CD14-positive monocyte (primary cell): ENCODE measurements at regions not wholly inside any gene's neighbourhood (a gene's known extent, or its start where the extent isn't known, plus 50 kb on each side); places are given as distances from the start of the nearest gene placed in this dataset.

Experiments
- DNase-seq, 3 donors: peaks; one replicate each; pipeline ENCODE4 v3.0.0-alpha.2; 2011 to 2022
- H2AFZ ChIP-seq: 2 replicates; pipeline ENCODE4 v1.6.0; 2012; ENCODE audit warnings: mild to moderate bottlenecking, low read depth, low read length, inconsistent platforms; ENCODE audit not compliant: insufficient read depth, poor library complexity, severe bottlenecking
- H3K27ac ChIP-seq, 2 donors: 1 replicate in 1 of 2; 2 replicates in 1 of 2; pipeline ENCODE4 v1.5.1; 2012 to 2013; ENCODE audit warnings: low read length in 2 of 2, control low read depth in 1 of 2, inconsistent platforms in 1 of 2, low read depth in 1 of 2, mild to moderate bottlenecking in 1 of 2
- H3K27me3 ChIP-seq, 2 donors: one replicate each; pipeline versions ENCODE4 v1.6.0 to v1.6.1; 2011 to 2013; ENCODE audit warnings: low read length in 2 of 2; ENCODE audit not compliant: control insufficient read depth in 2 of 2, insufficient read depth in 2 of 2
- H3K36me3 ChIP-seq, 2 donors: replicated peaks in 1 of 2; 1 replicate in 1 of 2; 2 replicates in 1 of 2; pipeline versions ENCODE4 v1.5.1 to v1.6.1; 2012 to 2013; ENCODE audit warnings: low read length in 2 of 2, control low read depth in 1 of 2, inconsistent platforms in 1 of 2, mild to moderate bottlenecking in 1 of 2; ENCODE audit not compliant: insufficient read depth in 2 of 2, control insufficient read depth in 1 of 2
- H3K4me1 ChIP-seq, 2 donors: 1 replicate in 1 of 2; 2 replicates in 1 of 2; pipeline versions ENCODE4 v1.5.1 to v1.6.1; 2012 to 2013; ENCODE audit warnings: low read length in 2 of 2, control low read depth in 1 of 2, inconsistent platforms in 1 of 2, mild to moderate bottlenecking in 1 of 2, moderate library complexity in 1 of 2; ENCODE audit not compliant: insufficient read depth in 2 of 2, control insufficient read depth in 1 of 2
- H3K4me2 ChIP-seq: replicated peaks from 2 replicates; pipeline ENCODE3; 2012; ENCODE audit warnings: low read length, moderate library complexity, mild to moderate bottlenecking; ENCODE audit not compliant: poor library complexity, severe bottlenecking; ENCODE audit errors: extremely low read depth
- H3K4me3 ChIP-seq, 3 experiments: fragments of 200-600 bp in 1 of 3; sonication (generic) in 1 of 3; replicated peaks in 1 of 3; 1 replicate in 2 of 3; 2 replicates in 1 of 3; pipeline ENCODE4 v1.5.1; 2011 to 2013; ENCODE audit warnings: low read length in 3 of 3, mild to moderate bottlenecking in 3 of 3, control low read depth in 2 of 3, low read depth in 2 of 3, inconsistent platforms in 1 of 3, moderate library complexity in 1 of 3
- H3K79me2 ChIP-seq: 2 replicates; pipeline ENCODE4 v1.6.0; 2012; ENCODE audit warnings: mild to moderate bottlenecking, control low read depth, inconsistent platforms, low read length, moderate library complexity; ENCODE audit not compliant: insufficient read depth
- H3K9ac ChIP-seq: 2 replicates; pipeline ENCODE4 v1.6.0; 2017; ENCODE audit warnings: low read length, mild to moderate bottlenecking; ENCODE audit not compliant: insufficient read depth, poor library complexity, severe bottlenecking
- H3K9me3 ChIP-seq, 2 donors: replicated peaks in 1 of 2; 1 replicate in 1 of 2; 2 replicates in 1 of 2; pipeline versions ENCODE4 v1.5.1 to v1.6.1; 2012 to 2013; ENCODE audit warnings: low read length in 2 of 2, control low read depth in 1 of 2; ENCODE audit not compliant: control insufficient read depth in 1 of 2, insufficient read depth in 1 of 2
- H4K20me1 ChIP-seq: 2 replicates; pipeline ENCODE4 v1.6.0; 2012; ENCODE audit warnings: mild to moderate bottlenecking, low read length, control low read depth, moderate library complexity; ENCODE audit not compliant: insufficient read depth
- H3K27ac Mint-ChIP-seq, 7 donors: one replicate each; pipeline ENCODE4 v1.8.0; 2020; ENCODE audit warnings: mild to moderate bottlenecking in 7 of 7, mixed read lengths in 7 of 7, moderate library complexity in 6 of 7, inconsistent platforms in 2 of 7
- H3K27me3 Mint-ChIP-seq, 3 donors: one replicate each; pipeline ENCODE4 v1.8.0; 2021 to 2022; ENCODE audit warnings: low read depth in 3 of 3, mild to moderate bottlenecking in 3 of 3, mixed read lengths in 3 of 3, moderate library complexity in 3 of 3, inconsistent platforms in 1 of 3
- H3K36me3 Mint-ChIP-seq, 2 donors: one replicate each; pipeline ENCODE4 v1.8.0; 2020; ENCODE audit warnings: mixed read lengths in 2 of 2, inconsistent platforms in 1 of 2, mild to moderate bottlenecking in 1 of 2
- H3K4me1 Mint-ChIP-seq: one replicate; pipeline ENCODE4 v1.8.0; 2020; ENCODE audit warnings: mild to moderate bottlenecking, mixed read lengths
- H3K4me3 Mint-ChIP-seq, 2 donors: one replicate each; pipeline ENCODE4 v1.8.0; 2020; ENCODE audit warnings: mild to moderate bottlenecking in 2 of 2, mixed read lengths in 2 of 2, moderate library complexity in 1 of 2
- H3K9me3 Mint-ChIP-seq, 7 donors: one replicate each; pipeline ENCODE4 v1.8.0; 2020 to 2022; ENCODE audit warnings: mixed read lengths in 7 of 7, mild to moderate bottlenecking in 6 of 7, moderate library complexity in 6 of 7, inconsistent platforms in 2 of 7
- WGBS: methylation state at CpG from one replicate; pipeline ENCODE4 v1.1.5; 2013; ENCODE audit warnings: missing lambda C conversion rate; ENCODE audit not compliant: insufficient coverage; 5-methylcytosine and 5-hydroxymethylcytosine counted together
- intact Hi-C, 2 donors: fragments of 100-400 bp; cut with micrococcal nuclease; formaldehyde crosslinking; loops; one replicate each; pipeline versions ENCODE4 v1.15.0 to v1.15.1; 2023
- TF ChIP-seq, protein P1 (sequence below): fragments of 200-600 bp; IDR thresholded peaks from one replicate; pipeline ENCODE4 v1.8.0; 2022; ENCODE audit warnings: antibody characterized with exemption, mild to moderate bottlenecking

GRCh38 chr10:10208196-10208595, 809.5 kb upstream of the CELF2 start:
- Histone ChIP-seq H4K20me1 (no peaks in the 10 kb centered on the region), H3K36me3 (no peaks in the 10 kb centered on the region), H3K9ac (no peak overlapping the region), H3K4me2 (no peak overlapping the region), H3K27me3 (no peaks in the 10 kb centered on the region), H3K9me3 (peaks cover 0 to 12% of the 10 kb centered on the region in 2 donors), H3K79me2 (no peaks in the 10 kb centered on the region), H3K4me3 (no peak overlapping the region), H3K27ac (no peak overlapping the region), H3K4me1 (no peaks in the 10 kb centered on the region), H2AFZ (no peak overlapping the region)
- TF ChIP-seq, protein P1, sequence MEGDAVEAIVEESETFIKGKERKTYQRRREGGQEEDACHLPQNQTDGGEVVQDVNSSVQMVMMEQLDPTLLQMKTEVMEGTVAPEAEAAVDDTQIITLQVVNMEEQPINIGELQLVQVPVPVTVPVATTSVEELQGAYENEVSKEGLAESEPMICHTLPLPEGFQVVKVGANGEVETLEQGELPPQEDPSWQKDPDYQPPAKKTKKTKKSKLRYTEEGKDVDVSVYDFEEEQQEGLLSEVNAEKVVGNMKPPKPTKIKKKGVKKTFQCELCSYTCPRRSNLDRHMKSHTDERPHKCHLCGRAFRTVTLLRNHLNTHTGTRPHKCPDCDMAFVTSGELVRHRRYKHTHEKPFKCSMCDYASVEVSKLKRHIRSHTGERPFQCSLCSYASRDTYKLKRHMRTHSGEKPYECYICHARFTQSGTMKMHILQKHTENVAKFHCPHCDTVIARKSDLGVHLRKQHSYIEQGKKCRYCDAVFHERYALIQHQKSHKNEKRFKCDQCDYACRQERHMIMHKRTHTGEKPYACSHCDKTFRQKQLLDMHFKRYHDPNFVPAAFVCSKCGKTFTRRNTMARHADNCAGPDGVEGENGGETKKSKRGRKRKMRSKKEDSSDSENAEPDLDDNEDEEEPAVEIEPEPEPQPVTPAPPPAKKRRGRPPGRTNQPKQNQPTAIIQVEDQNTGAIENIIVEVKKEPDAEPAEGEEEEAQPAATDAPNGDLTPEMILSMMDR, result no peak
- Mint-ChIP-seq H3K9me3 (peaks cover 0 to 15% (median 5%) of the 10 kb centered on the region in 7 donors), H3K4me3 (no peak overlapping the region), H3K4me1 (no peaks in the 10 kb centered on the region), H3K27ac (no peak overlapping the region), H3K27me3 (no peaks in the 10 kb centered on the region), H3K36me3 (no peaks in the 10 kb centered on the region)
- 83% methylated on average over 3 of the region's 4 CpGs for WGBS
- intact Hi-C loops, result no loop called here
- no peak for DNase-seq

DNA sequence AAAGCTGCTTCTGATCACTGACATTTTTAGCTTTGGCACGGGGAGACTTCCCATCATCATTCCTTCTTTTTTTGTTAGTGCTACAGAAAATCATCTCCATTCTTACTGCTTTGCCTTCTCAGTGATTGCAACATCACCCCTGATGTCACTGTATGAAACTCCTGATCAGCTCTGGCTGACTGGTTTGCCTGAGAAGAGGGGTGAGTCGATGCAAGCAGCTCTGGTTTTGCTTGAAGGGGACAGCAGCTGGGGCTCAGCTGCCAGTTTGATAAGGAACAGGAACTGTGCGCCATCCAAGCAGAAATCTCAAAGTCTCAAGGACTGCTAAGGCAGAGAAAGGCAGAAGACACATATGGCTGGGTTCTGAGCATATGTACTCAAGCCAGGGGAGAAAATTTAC, 808.5 kb upstream of the CELF2 start:
- Mint-ChIP-seq H3K27me3 (no peaks in the 10 kb centered on the region), H3K27ac (no peak overlapping the region), H3K4me3 (no peak overlapping the region), H3K4me1 (no peaks in the 10 kb centered on the region), H3K9me3 (peaks cover 0 to 14% (median 5%) of the 10 kb centered on the region in 7 donors), H3K36me3 (no peaks in the 10 kb centered on the region)
- Histone ChIP-seq H3K27ac (no peak overlapping the region), H3K4me1 (no peaks in the 10 kb centered on the region), H3K4me3 (no peak overlapping the region), H2AFZ (no peak overlapping the region), H3K9me3 (peaks cover 0 to 11% of the 10 kb centered on the region in 2 donors), H3K4me2 (no peak overlapping the region), H3K36me3 (no peaks in the 10 kb centered on the region), H3K27me3 (no peaks in the 10 kb centered on the region), H3K9ac (no peak overlapping the region), H4K20me1 (no peaks in the 10 kb centered on the region), H3K79me2 (no peaks in the 10 kb centered on the region)
- DNase-seq, result no peak
- intact Hi-C loops, result no loop called here
- 54% methylated on average over 3 of the region's 3 CpGs for WGBS
- TF ChIP-seq, protein P1, result no peak
